HEK293 (cell line): ENCODE measurements at regions not wholly inside any gene's neighbourhood (a gene's known extent, or its start where the extent isn't known, plus 50 kb on each side); places are given as distances from the start of the nearest gene placed in this dataset.

Experiments used
- CTCF ChIA-PET: fragments of 350-600 bp; formaldehyde crosslinking; extraction: SDS; loops from one replicate; lab custom pipeline; 2021; ENCODE audit warnings: antibody characterized with exemption; lab: Yijun Ruan, JAX
- POLR2A ChIA-PET: fragments of 300-600 bp; formaldehyde crosslinking; extraction: SDS; loops from one replicate; lab custom pipeline; 2020; ENCODE audit warnings: antibody characterized with exemption, inconsistent platforms; lab: Yijun Ruan, JAX
- H3K27ac ChIP-seq: fragments of 200-500 bp; sonication (Bioruptor generic); 2 replicates; pipeline ENCODE4 v1.5.1; 2014; ENCODE audit warnings: low read depth, low read length, control low read depth, inconsistent platforms; ENCODE audit errors: extremely low read depth
- H3K36me3 ChIP-seq, 2 experiments: fragments of 200-500 bp in 1 of 2; sonication (Bioruptor generic) in 1 of 2; 1 replicate in 1 of 2; 2 replicates in 1 of 2; pipeline ENCODE4 v1.5.1; 2014 to 2017; ENCODE audit warnings: inconsistent platforms in 2 of 2, low read length in 2 of 2; ENCODE audit not compliant: control insufficient read depth in 2 of 2, insufficient read depth in 1 of 2
- H3K4me1 ChIP-seq: fragments of 200-500 bp; sonication (Bioruptor generic); 2 replicates; pipeline ENCODE4 v1.5.1; 2014; ENCODE audit warnings: mild to moderate bottlenecking, low read length, inconsistent platforms; ENCODE audit not compliant: control insufficient read depth, insufficient read depth
- H3K4me3 ChIP-seq: 2 replicates; pipeline ENCODE4 v1.5.1; 2011; ENCODE audit warnings: low read depth, mild to moderate bottlenecking, control low read depth, low read length, moderate library complexity
- H3K9me3 ChIP-seq: fragments of 200-500 bp; sonication (Bioruptor generic); 2 replicates; pipeline ENCODE4 v1.5.1; 2014; ENCODE audit warnings: low read depth, low read length, inconsistent platforms; ENCODE audit not compliant: control insufficient read depth, insufficient read depth
- FEZF1 ChIP-seq: fragments of 450-650 bp; formaldehyde crosslinking; IDR thresholded peaks from 2 replicates; pipeline ENCODE4 v1.5.1; 2016; ENCODE audit warnings: missing biosample characterization, missing genetic modification characterization
- ZBTB20 ChIP-seq: fragments of 450-650 bp; formaldehyde crosslinking; IDR thresholded peaks from 2 replicates; pipeline ENCODE4 v1.5.1; 2016; ENCODE audit warnings: missing biosample characterization, missing genetic modification characterization
- ZBTB26 ChIP-seq: fragments of 450-650 bp; formaldehyde crosslinking; optimal IDR thresholded peaks from 2 replicates; pipeline ENCODE3; 2016; ENCODE audit warnings: missing biosample characterization, mild to moderate bottlenecking, missing genetic modification characterization
- ZFHX2 ChIP-seq: fragments of 450-650 bp; formaldehyde crosslinking; conservative IDR thresholded peaks from 2 replicates; pipeline ENCODE4 v1.5.1; 2016; ENCODE audit warnings: missing biosample characterization, missing genetic modification characterization
- ZNF132 ChIP-seq: fragments of 450-650 bp; formaldehyde crosslinking; IDR thresholded peaks from 2 replicates; pipeline ENCODE4 v1.5.1; 2017; ENCODE audit warnings: missing biosample characterization, missing genetic modification characterization, borderline replicate concordance
- ZNF350 ChIP-seq: fragments of 450-650 bp; formaldehyde crosslinking; IDR thresholded peaks from 2 replicates; pipeline ENCODE4 v1.5.0; 2017; ENCODE audit warnings: missing biosample characterization, mild to moderate bottlenecking, missing genetic modification characterization
- ZNF426 ChIP-seq: fragments of 450-650 bp; formaldehyde crosslinking; IDR thresholded peaks from 2 replicates; pipeline ENCODE4 v1.5.1; 2017; ENCODE audit warnings: missing biosample characterization, missing genetic modification characterization, mild to moderate bottlenecking, inconsistent platforms, moderate library complexity
- ZNF501 ChIP-seq: fragments of 450-650 bp; formaldehyde crosslinking; IDR thresholded peaks from 2 replicates; pipeline ENCODE4 v1.5.1; 2016; ENCODE audit warnings: missing biosample characterization, missing genetic modification characterization
- ZNF555 ChIP-seq: fragments of 450-650 bp; formaldehyde crosslinking; conservative IDR thresholded peaks from 2 replicates; pipeline ENCODE4 v1.5.1; 2017; ENCODE audit warnings: missing biosample characterization, mild to moderate bottlenecking, missing genetic modification characterization, inconsistent platforms
- ZNF558 ChIP-seq: fragments of 450-650 bp; formaldehyde crosslinking; IDR thresholded peaks from 2 replicates; pipeline ENCODE4 v1.5.1; 2016; ENCODE audit warnings: missing biosample characterization, missing genetic modification characterization
- ZNF629 ChIP-seq: fragments of 450-650 bp; formaldehyde crosslinking; IDR thresholded peaks from 2 replicates; pipeline ENCODE4 v1.5.1; 2017; ENCODE audit warnings: missing biosample characterization, missing genetic modification characterization
- ZNF664 ChIP-seq: fragments of 450-650 bp; formaldehyde crosslinking; IDR thresholded peaks from 2 replicates; pipeline ENCODE4 v1.5.1; 2016; ENCODE audit warnings: missing biosample characterization, missing genetic modification characterization
- ZSCAN23 ChIP-seq: fragments of 450-650 bp; formaldehyde crosslinking; IDR thresholded peaks from 2 replicates; pipeline ENCODE4 v1.5.1; 2016; ENCODE audit warnings: missing biosample characterization, missing genetic modification characterization
- TF ChIP-seq, protein P1 (sequence below): fragments of 450-650 bp; formaldehyde crosslinking; IDR thresholded peaks from 2 replicates; pipeline ENCODE4 v1.5.1; 2017; ENCODE audit warnings: missing biosample characterization, missing genetic modification characterization
- TF ChIP-seq, protein P2 (sequence below): fragments of 450-650 bp; formaldehyde crosslinking; IDR thresholded peaks from 2 replicates; pipeline ENCODE4 v1.5.1; 2016; ENCODE audit warnings: missing biosample characterization, missing genetic modification characterization
- TF ChIP-seq, protein P3 (sequence below): fragments of 450-650 bp; formaldehyde crosslinking; IDR thresholded peaks from 2 replicates; pipeline ENCODE4 v1.5.1; 2016; ENCODE audit warnings: missing biosample characterization, missing genetic modification characterization
- TF ChIP-seq, protein P4 (sequence below): fragments of 450-650 bp; formaldehyde crosslinking; IDR thresholded peaks from 2 replicates; pipeline ENCODE4 v1.5.1; 2016; ENCODE audit warnings: missing biosample characterization, missing genetic modification characterization, borderline replicate concordance
- TF ChIP-seq, protein P5 (sequence below): fragments of 450-650 bp; formaldehyde crosslinking; IDR thresholded peaks from 2 replicates; pipeline ENCODE4 v1.5.1; 2016; ENCODE audit warnings: missing biosample characterization, missing genetic modification characterization

GRCh38 chr18:53920312-53921075 is 304.0 kb downstream of the MBD2 start:
- H3K9me3 ChIP-seq, result no peaks in the 10 kb centered on the region
- no peak overlapping the region for H3K4me3 ChIP-seq
- TF ChIP-seq, protein P1, sequence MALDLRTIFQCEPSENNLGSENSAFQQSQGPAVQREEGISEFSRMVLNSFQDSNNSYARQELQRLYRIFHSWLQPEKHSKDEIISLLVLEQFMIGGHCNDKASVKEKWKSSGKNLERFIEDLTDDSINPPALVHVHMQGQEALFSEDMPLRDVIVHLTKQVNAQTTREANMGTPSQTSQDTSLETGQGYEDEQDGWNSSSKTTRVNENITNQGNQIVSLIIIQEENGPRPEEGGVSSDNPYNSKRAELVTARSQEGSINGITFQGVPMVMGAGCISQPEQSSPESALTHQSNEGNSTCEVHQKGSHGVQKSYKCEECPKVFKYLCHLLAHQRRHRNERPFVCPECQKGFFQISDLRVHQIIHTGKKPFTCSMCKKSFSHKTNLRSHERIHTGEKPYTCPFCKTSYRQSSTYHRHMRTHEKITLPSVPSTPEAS (tag by site-specific recombination), result peak; percentile 55
- TF ChIP-seq ZBTB26 (tag by site-specific recombination), result no peak
- no peak overlapping the region for H3K27ac ChIP-seq
- CTCF ChIA-PET, result interaction anchor here (1.0 kb wide), 1 partner anchor 118 kb away, joined by 4 read pairs; no protein-coding TSS in a partner anchor
- H3K36me3 ChIP-seq, result no peaks in the 10 kb centered on the region
- H3K4me1 ChIP-seq, result no peaks in the 10 kb centered on the region
- POLR2A ChIA-PET, result no interaction called here

GRCh38 chr18:53918091-53918490 is 306.4 kb downstream of the MBD2 start:
- TF ChIP-seq FEZF1 (tag by site-specific recombination), result no peak
- no peak for TF ChIP-seq ZNF555
- TF ChIP-seq ZSCAN23 (tag by site-specific recombination), result no peak
- TF ChIP-seq ZNF426 (tag by site-specific recombination), result no peak
- TF ChIP-seq, protein P2, sequence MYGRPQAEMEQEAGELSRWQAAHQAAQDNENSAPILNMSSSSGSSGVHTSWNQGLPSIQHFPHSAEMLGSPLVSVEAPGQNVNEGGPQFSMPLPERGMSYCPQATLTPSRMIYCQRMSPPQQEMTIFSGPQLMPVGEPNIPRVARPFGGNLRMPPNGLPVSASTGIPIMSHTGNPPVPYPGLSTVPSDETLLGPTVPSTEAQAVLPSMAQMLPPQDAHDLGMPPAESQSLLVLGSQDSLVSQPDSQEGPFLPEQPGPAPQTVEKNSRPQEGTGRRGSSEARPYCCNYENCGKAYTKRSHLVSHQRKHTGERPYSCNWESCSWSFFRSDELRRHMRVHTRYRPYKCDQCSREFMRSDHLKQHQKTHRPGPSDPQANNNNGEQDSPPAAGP (tag by site-specific recombination), result no peak
- TF ChIP-seq ZFHX2 (tag by site-specific recombination), result no peak
- TF ChIP-seq, protein P3, sequence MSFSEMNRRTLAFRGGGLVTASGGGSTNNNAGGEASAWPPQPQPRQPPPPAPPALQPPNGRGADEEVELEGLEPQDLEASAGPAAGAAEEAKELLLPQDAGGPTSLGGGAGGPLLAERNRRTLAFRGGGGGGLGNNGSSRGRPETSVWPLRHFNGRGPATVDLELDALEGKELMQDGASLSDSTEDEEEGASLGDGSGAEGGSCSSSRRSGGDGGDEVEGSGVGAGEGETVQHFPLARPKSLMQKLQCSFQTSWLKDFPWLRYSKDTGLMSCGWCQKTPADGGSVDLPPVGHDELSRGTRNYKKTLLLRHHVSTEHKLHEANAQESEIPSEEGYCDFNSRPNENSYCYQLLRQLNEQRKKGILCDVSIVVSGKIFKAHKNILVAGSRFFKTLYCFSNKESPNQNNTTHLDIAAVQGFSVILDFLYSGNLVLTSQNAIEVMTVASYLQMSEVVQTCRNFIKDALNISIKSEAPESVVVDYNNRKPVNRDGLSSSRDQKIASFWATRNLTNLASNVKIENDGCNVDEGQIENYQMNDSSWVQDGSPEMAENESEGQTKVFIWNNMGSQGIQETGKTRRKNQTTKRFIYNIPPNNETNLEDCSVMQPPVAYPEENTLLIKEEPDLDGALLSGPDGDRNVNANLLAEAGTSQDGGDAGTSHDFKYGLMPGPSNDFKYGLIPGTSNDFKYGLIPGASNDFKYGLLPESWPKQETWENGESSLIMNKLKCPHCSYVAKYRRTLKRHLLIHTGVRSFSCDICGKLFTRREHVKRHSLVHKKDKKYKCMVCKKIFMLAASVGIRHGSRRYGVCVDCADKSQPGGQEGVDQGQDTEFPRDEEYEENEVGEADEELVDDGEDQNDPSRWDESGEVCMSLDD (tag by site-specific recombination), result no peak
- no peak for TF ChIP-seq ZNF558 (tag by site-specific recombination)
- no peak for TF ChIP-seq ZNF501 (tag by site-specific recombination)
- TF ChIP-seq ZBTB20 (tag by site-specific recombination), result no peak
- TF ChIP-seq, protein P4, sequence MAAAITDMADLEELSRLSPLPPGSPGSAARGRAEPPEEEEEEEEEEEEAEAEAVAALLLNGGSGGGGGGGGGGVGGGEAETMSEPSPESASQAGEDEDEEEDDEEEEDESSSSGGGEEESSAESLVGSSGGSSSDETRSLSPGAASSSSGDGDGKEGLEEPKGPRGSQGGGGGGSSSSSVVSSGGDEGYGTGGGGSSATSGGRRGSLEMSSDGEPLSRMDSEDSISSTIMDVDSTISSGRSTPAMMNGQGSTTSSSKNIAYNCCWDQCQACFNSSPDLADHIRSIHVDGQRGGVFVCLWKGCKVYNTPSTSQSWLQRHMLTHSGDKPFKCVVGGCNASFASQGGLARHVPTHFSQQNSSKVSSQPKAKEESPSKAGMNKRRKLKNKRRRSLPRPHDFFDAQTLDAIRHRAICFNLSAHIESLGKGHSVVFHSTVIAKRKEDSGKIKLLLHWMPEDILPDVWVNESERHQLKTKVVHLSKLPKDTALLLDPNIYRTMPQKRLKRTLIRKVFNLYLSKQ (tag by site-specific recombination), result no peak
- TF ChIP-seq ZNF629, result no peak
- TF ChIP-seq ZNF132, result no peak
- TF ChIP-seq, protein P5, sequence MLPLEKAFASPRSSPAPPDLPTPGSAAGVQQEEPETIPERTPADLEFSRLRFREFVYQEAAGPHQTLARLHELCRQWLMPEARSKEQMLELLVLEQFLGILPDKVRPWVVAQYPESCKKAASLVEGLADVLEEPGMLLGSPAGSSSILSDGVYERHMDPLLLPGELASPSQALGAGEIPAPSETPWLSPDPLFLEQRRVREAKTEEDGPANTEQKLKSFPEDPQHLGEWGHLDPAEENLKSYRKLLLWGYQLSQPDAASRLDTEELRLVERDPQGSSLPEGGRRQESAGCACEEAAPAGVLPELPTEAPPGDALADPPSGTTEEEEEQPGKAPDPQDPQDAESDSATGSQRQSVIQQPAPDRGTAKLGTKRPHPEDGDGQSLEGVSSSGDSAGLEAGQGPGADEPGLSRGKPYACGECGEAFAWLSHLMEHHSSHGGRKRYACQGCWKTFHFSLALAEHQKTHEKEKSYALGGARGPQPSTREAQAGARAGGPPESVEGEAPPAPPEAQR (tag by site-specific recombination), result no peak
- no peak for TF ChIP-seq ZNF350 (tag by site-specific recombination)
- TF ChIP-seq ZNF664 (tag by site-specific recombination), result no peak
- Histone ChIP-seq H3K36me3 (no peaks in the 10 kb centered on the region), H3K4me1 (no peaks in the 10 kb centered on the region), H3K27ac (no peak overlapping the region), H3K9me3 (no peaks in the 10 kb centered on the region), H3K4me3 (no peak overlapping the region)
- CTCF ChIA-PET, result no interaction called here
- POLR2A ChIA-PET, result no interaction called here
